HG03460 (cell line): ENCODE measurements at regions not wholly inside any gene's neighbourhood (a gene's known extent, or its start where the extent isn't known, plus 50 kb on each side); places are given as distances from the start of the nearest gene placed in this dataset.

Source experiments
- ATAC-seq: cut with Tn5 transposase; IDR thresholded peaks from one replicate; pipeline ENCODE4 v1.9.1; 2021; ENCODE audit not compliant: unreplicated experiment

DNA sequence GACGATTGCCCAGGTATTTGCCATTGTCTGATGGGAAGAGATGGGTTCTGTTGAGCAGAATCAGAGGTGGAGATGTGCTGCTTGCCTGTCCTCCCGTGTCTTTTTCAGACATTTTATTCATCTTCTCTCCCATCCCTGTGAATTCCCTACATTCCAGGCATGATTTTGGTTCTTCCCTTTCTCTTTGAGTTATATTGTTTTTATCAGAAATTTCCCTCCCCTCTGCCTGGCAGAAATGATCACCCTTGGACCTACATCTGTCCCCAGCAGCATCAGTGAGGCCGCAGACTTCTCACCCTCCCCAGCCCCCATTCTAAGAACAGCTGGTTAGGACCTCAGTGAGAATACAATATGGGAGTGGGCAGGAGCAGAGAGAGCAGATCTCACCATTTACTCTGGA lies 640.2 kb downstream of the CCDC171 start:
- ATAC-seq, result no peak

DNA sequence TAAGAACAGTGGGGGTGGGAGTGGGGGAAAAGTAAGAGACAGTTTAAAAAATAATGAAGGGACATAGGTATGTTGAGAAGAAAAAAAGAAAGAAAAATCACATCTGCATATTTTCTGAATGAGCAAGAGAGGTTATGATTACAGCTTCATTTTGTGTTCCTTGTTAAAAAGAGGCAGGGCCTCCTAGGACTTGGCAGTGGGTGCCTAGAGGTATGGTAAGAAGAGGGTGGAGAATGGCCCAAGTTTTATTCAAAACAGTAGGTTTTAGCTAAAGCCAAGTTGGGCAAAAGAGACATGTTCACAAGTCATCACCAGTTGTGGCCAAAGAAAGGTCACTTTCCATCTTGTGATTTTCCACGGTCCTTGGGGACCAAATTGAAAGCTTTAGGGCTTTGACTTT lies 643.4 kb downstream of the CCDC171 start:
- ATAC-seq, result no peak

DNA sequence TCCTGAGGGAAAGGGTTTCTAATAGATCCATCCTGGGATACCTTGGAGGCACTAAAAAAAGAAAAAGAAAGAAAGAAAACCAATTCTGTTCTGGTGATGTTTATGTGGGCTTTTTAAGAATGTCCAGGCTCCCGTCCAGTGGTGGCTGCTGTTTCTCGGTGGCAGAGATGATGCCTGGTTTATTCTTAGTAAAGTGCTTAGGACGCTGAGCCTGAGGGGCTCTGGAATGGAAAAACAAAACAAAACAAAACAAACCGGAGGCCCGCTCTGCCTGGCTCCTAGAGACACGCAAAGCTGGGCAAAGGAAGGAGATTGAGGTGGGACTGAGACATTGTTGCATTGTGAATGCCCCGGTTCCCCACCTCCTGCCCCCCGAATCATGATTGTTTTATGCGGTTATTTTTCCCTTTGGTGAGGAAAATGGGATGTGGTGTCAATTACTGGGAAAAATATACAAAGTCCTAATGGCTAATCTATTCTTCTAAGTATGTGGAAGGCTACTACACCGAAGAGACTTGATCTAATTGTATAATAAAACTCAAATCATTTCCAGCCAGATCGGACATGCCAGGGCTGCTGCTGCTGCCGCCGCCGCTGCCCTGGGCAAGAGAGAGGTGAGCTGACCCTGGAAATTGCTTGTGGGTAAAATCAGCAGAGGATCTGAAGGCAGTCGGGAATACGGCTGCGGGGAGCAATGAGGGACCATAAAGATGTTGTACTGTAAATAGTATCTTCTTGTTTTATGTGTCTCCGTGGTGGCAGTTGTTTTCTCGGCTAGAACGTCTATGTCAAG lies 644.9 kb downstream of the CCDC171 start:
- no peak for ATAC-seq

DNA sequence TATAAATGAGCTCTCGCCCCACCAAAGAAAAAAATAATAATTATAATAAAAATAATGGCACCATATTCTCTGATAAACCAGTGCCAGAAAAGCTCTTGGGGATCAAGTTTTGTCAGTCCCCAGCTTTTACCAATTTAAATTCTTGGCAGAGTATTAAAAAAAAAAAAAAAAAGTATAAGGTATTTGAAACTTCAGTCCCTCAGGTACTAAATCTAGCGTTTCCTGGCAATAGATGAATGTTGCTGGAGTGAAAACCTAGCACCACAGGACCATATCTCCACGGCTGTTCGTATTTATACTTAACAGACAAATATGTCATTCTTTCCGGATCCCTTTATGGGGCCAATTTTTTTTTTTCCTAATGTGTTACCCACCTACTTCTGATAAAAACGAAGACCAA lies 646.2 kb downstream of the CCDC171 start:
- ATAC-seq, result no peak

GRCh38 chr9:16202221-16202620 lies 649.4 kb downstream of the CCDC171 start:
- ATAC-seq, result no peak

DNA sequence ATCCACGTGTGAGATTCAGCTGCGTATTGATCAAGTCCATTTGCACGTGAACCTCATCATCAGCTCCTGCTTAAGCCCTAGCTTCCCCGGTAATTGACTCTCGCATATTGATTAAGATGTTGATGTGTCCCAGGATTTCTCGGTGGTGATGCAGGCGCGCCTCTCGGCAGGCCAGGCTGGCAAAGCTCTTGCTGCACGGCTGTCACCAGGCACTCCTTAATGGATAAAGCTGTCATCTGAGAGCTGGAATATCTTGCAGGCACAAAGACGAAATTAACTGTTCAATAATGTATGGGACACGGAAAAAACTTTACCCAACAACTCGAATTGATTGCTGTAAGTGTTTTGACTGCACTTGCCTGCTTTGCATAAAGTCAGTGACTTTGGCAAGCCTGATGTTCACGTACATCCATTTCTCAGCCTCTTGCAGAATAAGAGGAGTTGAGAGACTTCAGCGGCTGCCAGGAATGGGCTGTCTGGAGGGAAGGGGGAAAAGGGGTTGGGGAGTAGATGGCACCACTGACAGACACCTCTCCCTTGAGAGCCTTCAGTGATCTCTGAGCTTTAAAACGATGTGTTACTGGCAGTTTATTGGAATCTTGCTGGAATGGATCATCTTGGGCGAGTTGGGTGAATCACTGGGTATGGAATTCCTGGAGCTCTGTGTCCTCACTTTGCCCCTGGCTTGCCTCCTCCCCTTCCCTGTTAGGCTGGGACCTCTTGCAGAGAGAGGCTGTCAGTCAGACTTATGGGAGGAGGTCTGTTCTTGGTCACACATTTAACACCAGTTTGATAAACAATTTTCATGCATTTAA lies 650.3 kb downstream of the CCDC171 start:
- ATAC-seq, result no peak

- ATAC-seq, result no peak
Measured at GRCh38 chr9:16203729-16204573, 651.1 kb downstream of the CCDC171 start.

- ATAC-seq, result no peak
Measured at GRCh38 chr9:16205455-16205854, 652.6 kb downstream of the CCDC171 start.

GRCh38 chr9:16206518-16206917 lies 653.7 kb downstream of the CCDC171 start:
- ATAC-seq, result no peak

- no peak for ATAC-seq
Measured at GRCh38 chr9:16207161-16207560, 654.3 kb downstream of the CCDC171 start.

- ATAC-seq, result no peak
Measured at GRCh38 chr9:16210440-16210839, 657.6 kb downstream of the CCDC171 start.

DNA sequence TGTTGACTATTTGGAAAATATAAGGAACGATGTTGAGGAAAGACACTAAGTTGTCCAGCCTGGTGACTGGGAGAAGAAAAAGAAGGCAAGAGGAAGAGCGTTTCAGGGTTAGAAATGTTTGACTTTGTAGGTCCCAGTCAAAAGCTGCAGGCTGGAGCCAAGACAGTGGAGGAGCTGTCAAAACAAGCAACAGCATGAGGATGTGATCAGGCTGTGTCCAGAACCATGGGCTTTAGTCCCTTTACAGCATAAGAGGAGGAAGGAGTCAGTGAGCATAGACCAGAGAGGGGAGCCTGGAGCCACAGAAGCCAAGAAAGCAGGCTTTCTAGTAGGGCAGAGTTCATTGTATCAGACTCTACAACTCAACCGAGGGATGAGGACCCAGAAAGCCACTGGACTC lies 658.5 kb downstream of the BNC2 start:
- ATAC-seq, result no peak

DNA sequence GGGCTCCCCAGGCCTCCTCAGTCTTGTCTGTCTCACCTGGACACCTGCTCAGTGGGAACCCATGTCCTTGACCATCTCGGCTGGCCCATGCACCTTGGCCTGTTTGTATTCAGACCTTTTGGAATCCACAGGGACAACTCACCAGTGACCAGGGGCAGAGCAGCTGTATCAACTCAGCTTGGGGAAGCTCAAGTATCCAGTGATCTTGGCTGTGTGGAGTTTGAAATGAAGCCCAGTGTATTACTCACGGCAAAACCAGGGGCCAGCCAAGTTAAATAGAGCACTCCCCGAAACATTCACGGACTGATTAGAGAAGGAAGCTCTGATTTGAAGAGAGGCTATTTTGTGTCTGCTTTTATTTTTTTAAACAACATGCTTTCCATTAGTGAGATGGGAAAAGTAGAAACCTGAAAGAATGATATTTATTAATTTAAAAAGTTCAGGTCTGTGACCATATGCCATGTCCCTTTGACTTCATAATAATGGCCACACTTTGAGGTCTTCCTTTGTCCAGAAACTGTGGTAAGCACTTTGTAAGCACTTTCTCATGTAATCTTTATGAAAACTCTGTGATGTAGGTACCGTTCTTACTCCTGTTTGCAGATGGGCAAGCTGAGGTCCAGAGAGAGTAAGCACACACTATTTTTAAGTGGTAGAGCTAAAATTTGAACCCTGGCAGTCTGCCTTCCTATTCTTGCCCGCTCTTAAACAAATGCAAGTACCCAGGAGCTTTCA lies 656.5 kb downstream of the BNC2 start:
- no peak for ATAC-seq

GRCh38 chr9:16214677-16215352 lies 655.7 kb downstream of the BNC2 start:
- ATAC-seq, result no peak

DNA sequence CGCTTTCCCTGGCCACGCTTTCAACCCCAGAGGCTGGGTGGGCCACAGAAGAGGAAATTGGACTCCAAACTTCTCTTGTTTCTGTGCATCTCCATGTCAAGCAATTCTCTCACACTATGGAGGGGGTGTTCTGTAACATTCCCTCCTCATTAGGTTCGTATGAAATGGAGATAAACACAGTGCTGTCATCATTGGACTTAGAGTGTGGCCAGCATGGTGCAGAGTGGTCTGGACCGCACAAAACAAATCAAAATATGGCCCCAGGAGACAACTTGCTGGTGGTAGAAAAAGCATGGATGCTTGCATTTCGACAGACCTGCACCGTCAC lies 655.2 kb downstream of the BNC2 start:
- no peak for ATAC-seq

DNA sequence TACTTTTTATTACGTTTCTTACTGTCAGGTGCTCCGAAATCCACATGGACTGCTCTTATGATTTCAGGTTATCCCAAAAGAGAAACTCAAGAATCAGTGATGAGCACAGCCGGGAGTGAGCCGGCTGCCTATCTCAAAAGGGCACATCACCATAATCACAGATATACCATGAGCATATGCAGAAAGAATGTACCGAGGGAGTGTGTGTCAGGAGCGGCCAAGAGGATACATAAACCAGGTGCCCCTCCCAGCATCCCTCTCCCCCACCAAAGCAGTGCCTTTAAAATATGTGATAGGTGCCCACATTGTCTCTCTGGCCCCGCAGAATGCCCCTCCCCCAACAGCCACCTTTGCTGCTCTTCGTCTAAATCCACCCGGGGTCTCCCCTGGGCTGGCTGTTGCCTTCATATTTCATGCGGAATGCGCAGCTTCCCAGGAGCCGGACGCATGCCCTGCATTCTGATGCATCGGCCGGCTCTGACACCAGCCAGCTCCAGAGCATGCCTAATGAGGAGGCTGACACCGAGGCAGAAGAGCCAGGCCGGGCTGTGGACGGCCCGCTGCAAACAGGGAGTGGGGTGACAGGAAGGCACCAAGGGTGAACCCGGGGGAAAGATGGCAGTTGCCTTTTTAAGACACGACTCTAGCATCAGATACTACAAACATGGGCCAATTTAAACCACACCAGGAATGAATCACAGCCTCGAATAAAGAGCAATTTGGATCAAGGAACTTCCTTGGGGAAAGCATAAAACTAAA lies 652.3 kb downstream of the BNC2 start:
- ATAC-seq, result no peak

- ATAC-seq, result no peak
Measured at GRCh38 chr9:16221366-16221765, 649.1 kb downstream of the BNC2 start.

DNA sequence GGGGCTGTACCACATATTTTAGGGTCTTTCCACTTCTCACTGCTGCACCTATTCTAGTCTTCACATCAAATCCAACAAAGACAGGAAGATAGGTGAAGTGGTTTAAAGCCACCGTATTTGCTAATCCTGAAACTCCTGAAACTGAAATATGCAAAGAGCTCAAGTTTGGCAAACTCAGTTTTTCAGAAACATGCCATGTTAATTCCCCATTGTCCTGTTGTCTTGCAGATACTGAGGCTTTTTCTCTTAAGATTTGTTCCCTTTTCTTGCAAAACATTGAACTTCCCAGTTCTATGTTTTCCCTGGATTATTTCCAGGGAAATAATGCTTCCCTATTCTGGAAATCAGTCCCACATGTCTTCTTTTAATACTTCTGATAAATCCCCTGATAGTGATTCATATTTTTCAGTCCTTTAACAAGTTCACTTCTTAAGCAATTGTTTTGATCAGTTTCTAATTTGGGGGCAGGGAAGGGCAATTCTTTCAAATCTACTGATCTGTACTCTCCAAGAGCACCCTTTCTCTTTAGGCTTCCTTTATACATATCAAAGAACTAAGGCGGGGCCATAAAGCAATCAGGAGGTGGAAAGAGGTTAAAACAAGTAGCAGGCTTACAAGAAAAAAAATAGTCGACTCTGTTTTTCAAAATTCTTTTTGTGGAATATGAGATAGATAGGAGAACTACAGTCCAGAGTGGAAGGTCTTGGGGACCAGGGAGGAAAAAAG lies 648.5 kb downstream of the BNC2 start:
- peak; percentile 56 for ATAC-seq
